ENCODE measurements at regions not wholly inside any gene's neighbourhood (a gene's known extent, or its start where the extent isn't known, plus 50 kb on each side); places are given as distances from the start of the nearest gene placed in this dataset.

DNA sequence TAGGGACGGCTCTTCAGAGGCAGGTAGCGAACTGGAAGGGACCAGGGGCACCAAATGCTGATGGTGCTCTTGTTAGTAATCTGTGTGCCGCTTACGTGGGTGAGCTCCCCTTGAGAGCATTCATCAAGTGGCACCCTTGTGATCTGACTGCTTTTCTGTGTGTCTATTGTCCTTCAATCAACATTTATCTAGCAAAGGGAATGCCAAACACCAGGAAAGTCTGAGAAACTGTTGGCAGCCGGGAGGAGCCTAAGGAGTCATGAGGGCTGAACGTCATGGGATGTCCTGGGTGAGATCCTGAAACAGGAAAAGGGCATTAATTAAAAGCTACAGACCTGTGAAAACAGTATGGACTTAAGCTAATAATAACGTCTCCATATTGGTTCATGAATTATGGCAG is 733.1 kb downstream of the TYW1 start:
- no peak for TF ChIP-seq ZNF510 (tag by site-specific recombination; IDR thresholded peaks at IDR 0.05; ENCODE audit: insufficient replicate concordance)
- no peak for TF ChIP-seq ZNF792 (tag by site-specific recombination; IDR thresholded peaks at IDR 0.05)
- TF ChIP-seq, protein P1, sequence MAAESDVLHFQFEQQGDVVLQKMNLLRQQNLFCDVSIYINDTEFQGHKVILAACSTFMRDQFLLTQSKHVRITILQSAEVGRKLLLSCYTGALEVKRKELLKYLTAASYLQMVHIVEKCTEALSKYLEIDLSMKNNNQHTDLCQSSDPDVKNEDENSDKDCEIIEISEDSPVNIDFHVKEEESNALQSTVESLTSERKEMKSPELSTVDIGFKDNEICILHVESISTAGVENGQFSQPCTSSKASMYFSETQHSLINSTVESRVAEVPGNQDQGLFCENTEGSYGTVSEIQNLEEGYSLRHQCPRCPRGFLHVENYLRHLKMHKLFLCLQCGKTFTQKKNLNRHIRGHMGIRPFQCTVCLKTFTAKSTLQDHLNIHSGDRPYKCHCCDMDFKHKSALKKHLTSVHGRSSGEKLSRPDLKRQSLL (tag by site-specific recombination; IDR thresholded peaks at IDR 0.05), result no peak
- TF ChIP-seq, protein P2, sequence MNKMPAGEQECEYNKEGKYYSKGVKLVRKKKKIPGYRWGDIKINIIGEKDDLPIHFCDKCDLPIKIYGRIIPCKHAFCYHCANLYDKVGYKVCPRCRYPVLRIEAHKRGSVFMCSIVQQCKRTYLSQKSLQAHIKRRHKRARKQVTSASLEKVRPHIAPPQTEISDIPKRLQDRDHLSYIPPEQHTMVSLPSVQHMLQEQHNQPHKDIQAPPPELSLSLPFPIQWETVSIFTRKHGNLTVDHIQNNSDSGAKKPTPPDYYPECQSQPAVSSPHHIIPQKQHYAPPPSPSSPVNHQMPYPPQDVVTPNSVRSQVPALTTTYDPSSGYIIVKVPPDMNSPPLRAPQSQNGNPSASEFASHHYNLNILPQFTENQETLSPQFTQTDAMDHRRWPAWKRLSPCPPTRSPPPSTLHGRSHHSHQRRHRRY (tag by site-specific recombination; IDR thresholded peaks at IDR 0.05), result no peak
- TF ChIP-seq ZNF155 (tag by site-specific recombination; IDR thresholded peaks at IDR 0.05), result no peak
- no peak for TF ChIP-seq ZNF10 (tag by site-specific recombination; IDR thresholded peaks at IDR 0.05)
- TF ChIP-seq ZNF404 (tag by site-specific recombination; IDR thresholded peaks at IDR 0.05), result no peak
- TF ChIP-seq ZNF626 (tag by site-specific recombination; IDR thresholded peaks at IDR 0.05), result no peak
- no peak for TF ChIP-seq ZNF521 (tag by site-specific recombination; IDR thresholded peaks at IDR 0.05)
- TF ChIP-seq, protein P3, sequence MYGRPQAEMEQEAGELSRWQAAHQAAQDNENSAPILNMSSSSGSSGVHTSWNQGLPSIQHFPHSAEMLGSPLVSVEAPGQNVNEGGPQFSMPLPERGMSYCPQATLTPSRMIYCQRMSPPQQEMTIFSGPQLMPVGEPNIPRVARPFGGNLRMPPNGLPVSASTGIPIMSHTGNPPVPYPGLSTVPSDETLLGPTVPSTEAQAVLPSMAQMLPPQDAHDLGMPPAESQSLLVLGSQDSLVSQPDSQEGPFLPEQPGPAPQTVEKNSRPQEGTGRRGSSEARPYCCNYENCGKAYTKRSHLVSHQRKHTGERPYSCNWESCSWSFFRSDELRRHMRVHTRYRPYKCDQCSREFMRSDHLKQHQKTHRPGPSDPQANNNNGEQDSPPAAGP (tag by site-specific recombination; IDR thresholded peaks at IDR 0.05), result no peak
- TF ChIP-seq KLF9 (tag by site-specific recombination; IDR thresholded peaks at IDR 0.05; ENCODE audit: low read depth), result no peak
- no peak for TF ChIP-seq IKZF3 (tag by site-specific recombination; IDR thresholded peaks at IDR 0.05)
- TF ChIP-seq, protein P4, sequence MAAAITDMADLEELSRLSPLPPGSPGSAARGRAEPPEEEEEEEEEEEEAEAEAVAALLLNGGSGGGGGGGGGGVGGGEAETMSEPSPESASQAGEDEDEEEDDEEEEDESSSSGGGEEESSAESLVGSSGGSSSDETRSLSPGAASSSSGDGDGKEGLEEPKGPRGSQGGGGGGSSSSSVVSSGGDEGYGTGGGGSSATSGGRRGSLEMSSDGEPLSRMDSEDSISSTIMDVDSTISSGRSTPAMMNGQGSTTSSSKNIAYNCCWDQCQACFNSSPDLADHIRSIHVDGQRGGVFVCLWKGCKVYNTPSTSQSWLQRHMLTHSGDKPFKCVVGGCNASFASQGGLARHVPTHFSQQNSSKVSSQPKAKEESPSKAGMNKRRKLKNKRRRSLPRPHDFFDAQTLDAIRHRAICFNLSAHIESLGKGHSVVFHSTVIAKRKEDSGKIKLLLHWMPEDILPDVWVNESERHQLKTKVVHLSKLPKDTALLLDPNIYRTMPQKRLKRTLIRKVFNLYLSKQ (tag by site-specific recombination; IDR thresholded peaks at IDR 0.05; ENCODE audit: borderline replicate concordance), result no peak
- TF ChIP-seq WT1 (tag by site-specific recombination; IDR thresholded peaks at IDR 0.05), result no peak
- TF ChIP-seq ZNF529 (tag by site-specific recombination; IDR thresholded peaks at IDR 0.05; ENCODE audit: insufficient replicate concordance), result no peak
- no peak for TF ChIP-seq ZNF132 (tag by site-specific recombination; IDR thresholded peaks at IDR 0.05; ENCODE audit: borderline replicate concordance)
- TF ChIP-seq ZNF48 (tag by site-specific recombination; IDR thresholded peaks at IDR 0.05), result no peak
- TF ChIP-seq ZNF707 (tag by site-specific recombination; IDR thresholded peaks at IDR 0.05), result no peak
- H3K36me3 ChIP-seq (ENCODE audit: control insufficient read depth in 2 of 2, insufficient read depth in 1 of 2, low read length in 2 of 2), result no peaks in the 10 kb centered on the region
- no peak overlapping the region for H3K27ac ChIP-seq (ENCODE audit: extremely low read depth, low read depth, low read length)
- ChIA-PET CTCF (interaction anchor here (0.7 kb wide), 1 partner anchor 18 kb away, joined by 3 read pairs; no protein-coding TSS in a partner anchor), POLR2A (no interaction called here)
- H3K4me1 ChIP-seq (ENCODE audit: control insufficient read depth, insufficient read depth, low read length), result no peaks in the 10 kb centered on the region
- H3K9me3 ChIP-seq (ENCODE audit: control insufficient read depth, insufficient read depth, low read depth, low read length), result no peaks in the 10 kb centered on the region
- no peak overlapping the region for H3K4me3 ChIP-seq (ENCODE audit: low read depth, low read length)

DNA sequence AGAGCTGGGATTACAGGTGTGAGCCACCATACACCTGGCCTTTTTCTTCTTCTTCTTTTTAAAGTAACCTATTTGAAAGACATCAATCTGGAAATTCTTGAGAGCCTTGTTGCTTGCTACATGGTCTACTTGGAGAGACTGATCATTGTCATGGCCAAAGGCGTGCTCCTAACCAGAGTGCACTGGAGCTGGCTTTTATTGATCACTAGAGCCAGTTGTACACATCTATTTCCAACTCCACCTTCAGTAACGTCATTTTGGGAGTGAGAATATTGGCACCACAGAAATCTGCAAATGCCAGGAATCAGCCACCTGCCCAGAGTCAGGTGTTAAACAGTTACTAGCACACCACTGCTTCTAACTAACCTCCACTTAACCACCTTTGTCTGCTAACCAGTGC is 735.1 kb downstream of the TYW1 start:
- Histone ChIP-seq H3K9me3 (ENCODE audit: control insufficient read depth, insufficient read depth, low read depth, low read length) (no peaks in the 10 kb centered on the region), H3K36me3 (ENCODE audit: control insufficient read depth in 2 of 2, insufficient read depth in 1 of 2, low read length in 2 of 2) (no peaks in the 10 kb centered on the region), H3K27ac (ENCODE audit: extremely low read depth, low read depth, low read length) (no peak overlapping the region), H3K4me3 (ENCODE audit: low read depth, low read length) (no peak overlapping the region), H3K4me1 (ENCODE audit: control insufficient read depth, insufficient read depth, low read length) (no peaks in the 10 kb centered on the region)
- CTCF ChIA-PET, result no interaction called here
- POLR2A ChIA-PET, result no interaction called here
- TF ChIP-seq ZNF140 (tag by site-specific recombination; IDR thresholded peaks at IDR 0.05) (no peak), MYNN (tag by site-specific recombination; IDR thresholded peaks at IDR 0.05; ENCODE audit: borderline replicate concordance) (no peak), ZNF548 (tag by site-specific recombination; IDR thresholded peaks at IDR 0.05) (no peak), ZNF274 (IDR thresholded peaks at IDR 0.05; ENCODE audit: low read length) (no peak), ZNF274 (tag by site-specific recombination; IDR thresholded peaks at IDR 0.05; ENCODE audit: borderline replicate concordance) (no peak), ZNF585B (tag by site-specific recombination; IDR thresholded peaks at IDR 0.05) (no peak), ZNF132 (tag by site-specific recombination; IDR thresholded peaks at IDR 0.05; ENCODE audit: borderline replicate concordance) (no peak), ZNF16 (tag by site-specific recombination; IDR thresholded peaks at IDR 0.05; ENCODE audit: low read depth) (no peak), ZNF174 (tag by site-specific recombination; IDR thresholded peaks at IDR 0.05) (no peak), ZNF292 (tag by site-specific recombination; IDR thresholded peaks at IDR 0.05; ENCODE audit: borderline replicate concordance, low read depth) (no peak)
- TF ChIP-seq, protein P5, sequence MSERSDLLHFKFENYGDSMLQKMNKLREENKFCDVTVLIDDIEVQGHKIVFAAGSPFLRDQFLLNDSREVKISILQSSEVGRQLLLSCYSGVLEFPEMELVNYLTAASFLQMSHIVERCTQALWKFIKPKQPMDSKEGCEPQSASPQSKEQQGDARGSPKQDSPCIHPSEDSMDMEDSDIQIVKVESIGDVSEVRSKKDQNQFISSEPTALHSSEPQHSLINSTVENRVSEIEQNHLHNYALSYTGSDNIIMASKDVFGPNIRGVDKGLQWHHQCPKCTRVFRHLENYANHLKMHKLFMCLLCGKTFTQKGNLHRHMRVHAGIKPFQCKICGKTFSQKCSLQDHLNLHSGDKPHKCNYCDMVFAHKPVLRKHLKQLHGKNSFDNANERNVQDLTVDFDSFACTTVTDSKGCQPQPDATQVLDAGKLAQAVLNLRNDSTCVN (tag by site-specific recombination; optimal IDR thresholded peaks at IDR 0.05), result no peak
- TF ChIP-seq, protein P6, sequence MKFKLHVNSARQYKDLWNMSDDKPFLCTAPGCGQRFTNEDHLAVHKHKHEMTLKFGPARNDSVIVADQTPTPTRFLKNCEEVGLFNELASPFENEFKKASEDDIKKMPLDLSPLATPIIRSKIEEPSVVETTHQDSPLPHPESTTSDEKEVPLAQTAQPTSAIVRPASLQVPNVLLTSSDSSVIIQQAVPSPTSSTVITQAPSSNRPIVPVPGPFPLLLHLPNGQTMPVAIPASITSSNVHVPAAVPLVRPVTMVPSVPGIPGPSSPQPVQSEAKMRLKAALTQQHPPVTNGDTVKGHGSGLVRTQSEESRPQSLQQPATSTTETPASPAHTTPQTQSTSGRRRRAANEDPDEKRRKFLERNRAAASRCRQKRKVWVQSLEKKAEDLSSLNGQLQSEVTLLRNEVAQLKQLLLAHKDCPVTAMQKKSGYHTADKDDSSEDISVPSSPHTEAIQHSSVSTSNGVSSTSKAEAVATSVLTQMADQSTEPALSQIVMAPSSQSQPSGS (tag by site-specific recombination; IDR thresholded peaks at IDR 0.05; ENCODE audit: low read depth), result no peak

Measured in HEK293 (cell line).